Activated CD4-positive, alpha-beta T cell treated with anti-CD3 and anti-CD28 coated beads, Interleukin-2, amount 50 U/mL, for 48 hours (primary cell): ENCODE measurements at regions not wholly inside any gene's neighbourhood (a gene's known extent, or its start where the extent isn't known, plus 50 kb on each side); places are given as distances from the start of the nearest gene placed in this dataset.

ENCODE experiments used
- DNase-seq, 2 experiments: peaks; one replicate each; pipeline ENCODE4 v3.0.0-alpha.2; 2020

DNA sequence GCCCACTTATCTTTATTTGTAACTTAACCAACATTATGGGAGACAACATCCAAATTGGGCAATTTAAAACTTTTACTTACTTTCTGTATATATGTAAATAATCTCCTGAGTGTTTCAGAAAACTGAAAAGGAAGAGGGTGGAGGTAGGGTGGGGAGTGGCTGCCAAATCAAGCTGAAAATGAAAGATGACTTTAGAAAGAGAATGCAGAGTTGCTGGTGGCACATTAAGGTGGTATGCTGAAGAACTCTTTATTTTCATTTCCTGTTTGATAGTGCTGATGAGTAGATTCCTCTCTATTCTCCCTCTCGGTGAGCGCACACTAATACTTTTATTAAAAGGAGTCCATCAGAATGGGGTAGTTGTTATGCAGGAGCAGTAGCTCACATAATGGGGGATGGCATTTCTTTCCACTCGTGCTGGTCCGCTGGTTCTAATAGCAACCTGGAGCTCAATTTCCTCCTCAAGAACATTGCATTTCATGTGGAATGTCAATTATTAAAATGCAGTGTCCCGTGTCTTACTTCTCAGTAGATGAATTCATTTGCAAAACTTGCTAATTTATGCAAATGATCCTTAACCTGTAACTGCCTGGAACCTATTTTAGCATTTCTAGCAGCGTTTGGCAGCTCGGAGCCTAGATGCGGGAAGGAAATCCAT is 466.9 kb upstream of the HNRNPA3 start:
- DNase-seq = no peak

DNA sequence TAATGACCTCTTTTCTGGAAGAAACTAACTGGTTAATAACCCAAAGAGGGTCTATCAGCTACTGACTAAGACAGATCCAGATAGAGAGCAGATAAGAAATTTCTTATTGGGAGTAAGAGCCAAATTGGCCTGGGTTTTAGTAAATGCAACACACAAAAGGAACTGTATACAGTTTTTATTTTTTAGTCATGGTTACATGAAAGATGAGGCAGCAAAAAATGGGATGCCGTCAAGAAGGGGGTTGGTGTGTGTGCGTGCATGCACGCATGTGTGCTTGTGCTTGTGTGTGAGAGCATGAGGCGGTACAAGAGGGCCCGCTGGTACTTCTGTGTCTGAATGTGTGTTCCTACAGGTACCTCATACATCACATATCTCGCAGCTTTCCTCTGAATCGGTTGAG is 466.2 kb upstream of the HNRNPA3 start:
- DNase-seq = no peak

DNA sequence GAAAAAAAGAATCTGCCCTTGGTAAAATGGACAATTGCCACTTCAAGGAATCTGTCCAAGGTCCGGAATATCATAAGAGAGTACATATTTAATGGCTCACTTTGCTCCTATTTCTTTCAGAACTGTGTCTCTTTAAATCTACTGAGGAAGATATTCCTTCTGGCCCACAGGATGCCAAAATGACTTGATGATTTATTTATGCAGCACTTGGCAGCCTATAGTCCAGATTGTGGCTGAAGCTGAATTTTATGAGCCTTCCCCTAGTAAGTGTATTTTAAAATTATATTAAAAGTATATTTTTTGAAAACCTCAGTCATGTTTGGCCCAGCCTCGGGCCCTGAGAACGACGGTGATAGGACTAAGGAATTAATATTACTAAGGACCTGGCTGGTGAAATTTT is 465.1 kb upstream of the HNRNPA3 start:
- DNase-seq = no peak

DNA sequence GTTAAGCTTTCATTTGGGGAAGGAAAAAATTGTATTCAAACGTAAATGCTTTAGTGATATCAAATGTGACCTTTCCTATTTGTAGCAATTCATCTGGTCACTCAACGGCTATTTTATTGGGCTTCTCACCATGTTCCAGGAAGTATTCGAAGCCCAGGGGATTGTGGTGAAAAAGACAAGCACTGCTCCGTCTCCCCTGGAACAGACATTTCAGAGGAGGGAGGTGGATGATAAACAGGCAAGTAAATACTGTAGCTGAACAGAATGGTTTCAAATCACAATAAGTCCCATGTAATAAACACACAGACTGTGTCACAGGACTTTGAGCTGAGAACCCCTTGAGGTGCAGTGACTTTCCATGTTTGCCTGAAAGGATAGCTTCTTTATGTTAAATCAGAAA is 464.7 kb upstream of the HNRNPA3 start:
- no peak for DNase-seq

DNA sequence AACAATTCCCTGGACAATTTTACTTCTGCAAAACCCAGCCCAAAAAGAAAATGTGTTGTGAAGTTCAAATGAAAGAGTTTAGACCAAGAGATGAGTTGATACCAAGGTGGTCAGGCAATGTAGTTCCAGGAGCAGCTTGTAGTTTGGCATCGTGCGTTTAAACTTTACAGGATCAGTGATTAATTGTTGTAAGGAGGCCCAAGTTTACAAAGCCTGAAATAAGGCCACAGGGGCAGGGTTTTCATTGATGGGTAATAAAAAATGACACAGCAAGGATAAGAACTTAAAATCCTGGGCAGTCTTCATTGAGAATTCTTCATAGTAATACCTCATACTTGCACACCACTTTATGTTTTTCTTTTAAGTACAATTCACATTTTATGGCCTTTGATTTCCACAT is 463.9 kb upstream of the HNRNPA3 start:
- DNase-seq = no peak

DNA sequence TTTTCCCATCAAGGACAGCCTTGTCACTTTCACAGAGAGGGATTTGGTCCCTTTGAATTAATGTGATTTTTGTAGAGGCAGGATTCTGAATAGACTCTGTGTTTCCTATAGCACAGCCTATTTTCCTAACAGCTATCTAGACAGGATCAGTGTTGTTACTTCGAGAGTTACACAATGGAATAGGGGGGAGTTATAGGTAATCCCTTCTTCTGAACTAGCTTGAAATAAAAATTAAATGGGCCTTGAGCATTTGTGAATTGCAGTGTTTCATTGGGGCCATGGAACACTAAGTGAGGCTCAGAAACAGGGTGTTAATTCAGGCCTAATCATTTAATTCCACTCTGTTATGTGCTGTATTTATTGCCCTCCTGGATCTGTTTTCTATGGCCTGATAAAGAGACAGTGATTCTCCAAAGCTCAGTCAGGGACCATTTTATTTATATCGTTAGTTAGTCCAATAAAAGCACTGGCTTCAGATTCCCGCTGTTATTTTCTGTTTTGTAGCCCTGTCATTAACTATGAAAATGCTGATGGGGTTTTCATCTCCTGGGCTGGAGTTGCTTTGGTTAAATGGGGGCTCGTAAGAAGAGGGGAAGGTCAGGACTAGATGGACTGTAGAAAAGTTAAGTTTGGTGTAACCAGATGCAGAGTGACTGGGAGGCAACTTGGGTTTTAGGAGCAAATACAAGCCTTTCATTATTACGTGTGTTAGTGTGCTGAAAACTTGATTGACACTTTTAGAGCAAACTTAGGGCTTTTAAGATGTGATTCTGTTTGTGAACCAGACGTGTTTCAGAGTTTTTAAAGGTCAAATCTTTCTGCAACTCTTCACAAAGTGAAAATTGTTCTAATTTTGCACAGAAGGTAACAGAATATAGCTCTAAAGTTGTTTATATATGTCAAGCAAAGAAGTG is 461.0 kb upstream of the HNRNPA3 start:
- no peak for DNase-seq

DNA sequence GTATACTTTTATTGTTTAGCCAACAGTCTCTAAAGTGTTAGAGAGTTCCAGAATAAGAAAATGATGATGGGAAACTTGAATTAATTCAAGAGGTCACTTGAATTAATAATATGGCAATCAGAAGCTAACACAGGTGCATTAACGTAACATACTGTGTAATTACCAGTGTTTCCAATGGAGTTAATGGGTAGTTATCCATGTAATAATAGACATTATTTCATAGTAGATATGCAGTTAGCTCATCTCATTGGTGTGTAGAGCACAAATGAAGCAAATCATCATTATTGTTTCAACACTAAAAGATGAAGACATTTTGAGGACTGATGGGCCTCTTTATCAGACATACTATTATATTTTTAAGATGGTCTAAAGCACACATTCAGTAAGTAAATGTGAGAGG is 460.3 kb upstream of the HNRNPA3 start:
- no peak for DNase-seq

DNA sequence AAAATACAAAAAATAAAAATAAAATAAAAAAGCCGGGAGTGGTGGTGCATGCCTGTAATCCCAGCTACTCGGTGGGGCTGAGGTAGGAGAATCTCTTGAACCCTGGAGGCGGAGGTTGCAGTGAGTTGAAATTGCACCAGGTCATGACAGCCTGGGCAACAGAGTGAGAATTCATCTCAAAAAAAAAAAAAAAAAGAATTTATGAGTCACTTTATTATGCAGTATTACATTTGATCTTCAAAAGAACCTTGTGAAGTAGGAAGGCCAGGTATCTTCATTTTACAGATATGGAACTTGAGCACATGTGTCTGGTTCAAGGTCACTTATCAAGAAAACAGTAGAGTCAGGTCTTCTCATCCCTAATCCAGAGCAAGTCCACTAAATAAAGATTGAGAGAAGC is 459.4 kb upstream of the HNRNPA3 start:
- DNase-seq = no peak

DNA sequence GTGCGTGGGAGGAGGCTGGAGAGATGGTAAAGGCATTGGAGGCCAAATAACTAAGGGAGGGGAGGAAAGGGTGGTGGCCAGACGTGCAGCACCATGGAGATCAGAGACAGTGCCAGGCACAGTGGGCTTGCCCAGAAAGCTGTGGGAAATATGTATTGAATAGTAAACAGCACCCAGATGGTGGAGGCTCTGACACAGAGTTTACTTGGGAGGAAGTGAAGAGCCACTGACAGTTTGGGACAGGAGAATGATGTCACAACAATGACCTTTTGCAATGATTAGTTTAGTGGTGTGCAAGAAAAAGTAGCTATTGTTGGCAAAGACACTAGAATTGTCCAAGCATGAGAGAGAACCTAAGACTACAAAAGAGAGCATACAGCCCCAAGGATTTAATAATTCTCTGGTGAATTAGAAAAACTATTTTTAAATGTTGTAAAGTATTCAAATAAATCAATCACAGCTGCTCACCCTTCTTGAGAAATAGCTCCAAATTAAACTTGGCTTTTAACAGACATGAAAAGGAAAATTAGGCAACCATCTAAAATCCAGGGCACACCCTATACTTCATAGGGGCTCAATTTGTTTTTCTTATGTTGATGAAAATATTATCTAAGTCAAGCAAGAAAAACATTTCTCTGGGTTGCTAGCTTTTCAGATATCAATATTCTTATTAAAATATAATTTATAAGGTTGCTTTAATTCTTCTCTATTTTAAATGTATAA is 458.7 kb upstream of the HNRNPA3 start:
- no peak for DNase-seq

DNA sequence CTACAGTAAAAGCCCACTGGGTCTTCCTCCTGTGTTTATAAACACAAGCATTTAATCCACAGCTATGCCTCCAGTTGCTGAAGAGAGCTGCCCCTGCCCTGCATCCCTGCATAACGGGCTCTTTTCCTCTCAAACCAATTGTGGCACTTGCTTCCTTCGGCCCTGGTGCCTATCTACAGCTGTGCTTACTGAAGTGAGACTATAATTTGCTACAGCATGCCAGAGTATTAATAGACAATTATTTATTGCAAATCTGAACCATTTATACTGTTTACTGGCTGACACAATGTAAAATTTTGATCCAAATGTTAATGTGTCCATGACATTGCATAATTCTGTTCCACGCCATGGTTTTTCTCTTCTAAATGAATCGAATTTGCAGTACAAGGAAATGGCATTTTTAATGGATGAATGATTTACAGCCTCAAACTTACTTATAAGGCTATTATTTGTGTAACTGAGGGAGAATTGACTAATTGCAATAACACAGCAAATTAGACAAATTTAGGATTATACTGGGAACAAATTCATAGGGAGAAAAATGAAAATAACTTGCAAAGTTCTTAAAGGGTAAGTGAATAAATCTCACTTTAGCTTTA is 457.0 kb upstream of the HNRNPA3 start:
- DNase-seq = no peak

DNA sequence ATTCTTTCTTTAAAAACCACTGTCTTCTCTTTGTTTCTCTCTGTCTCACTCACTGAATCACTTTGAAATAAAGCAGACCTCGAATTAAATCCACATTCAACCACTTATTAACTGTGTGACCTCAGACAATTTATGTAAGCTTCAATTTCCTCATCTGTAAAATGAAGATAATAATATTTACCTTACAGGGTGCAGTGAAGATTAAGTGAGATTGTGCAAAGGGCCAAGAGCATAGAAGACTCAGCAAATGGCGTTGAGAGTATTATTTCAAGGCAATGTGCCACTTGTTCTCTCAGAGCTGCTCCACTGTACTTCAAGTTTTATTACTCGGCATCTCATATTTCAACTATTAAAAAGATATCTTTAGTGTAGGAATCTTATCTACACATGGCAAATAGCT is 454.2 kb upstream of the HNRNPA3 start:
- DNase-seq = no peak

DNA sequence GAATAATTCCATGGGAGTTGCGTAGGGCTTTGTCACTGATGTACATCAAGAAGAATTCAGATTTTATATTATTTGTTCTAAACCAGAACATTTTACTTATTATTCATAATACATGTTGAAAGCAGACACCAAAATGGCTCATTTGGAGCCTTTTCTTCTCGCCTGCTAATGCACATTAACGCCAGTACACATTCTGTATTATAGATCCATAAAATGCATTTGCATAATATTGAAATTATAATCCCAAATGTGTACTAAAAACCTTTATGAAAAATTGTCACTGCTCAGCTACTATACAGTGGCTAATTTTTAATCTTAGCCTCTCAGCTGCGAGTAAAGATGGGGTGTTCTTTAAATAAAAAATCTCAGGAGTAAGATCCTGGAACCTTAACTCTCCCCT is 452.2 kb upstream of the HNRNPA3 start:
- no peak for DNase-seq

DNA sequence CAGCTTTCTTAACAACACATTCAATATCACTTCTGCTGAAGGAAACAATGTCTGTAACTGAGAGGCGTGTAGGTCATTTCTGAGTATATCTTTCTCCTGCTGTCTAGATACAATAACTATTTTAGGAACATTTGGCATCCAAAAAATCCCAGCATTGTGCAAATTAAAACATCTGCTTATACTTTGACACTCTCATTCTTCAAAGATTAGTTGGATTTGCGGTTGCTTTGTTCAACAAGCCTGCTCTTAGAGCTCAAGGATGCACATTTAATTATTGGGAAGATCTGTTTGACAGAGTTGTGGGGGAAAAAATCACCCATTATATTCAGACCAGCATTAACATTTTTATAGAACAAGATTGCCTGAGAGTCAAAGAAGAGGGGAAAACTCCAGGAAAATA is 449.5 kb upstream of the HNRNPA3 start:
- DNase-seq = no peak

DNA sequence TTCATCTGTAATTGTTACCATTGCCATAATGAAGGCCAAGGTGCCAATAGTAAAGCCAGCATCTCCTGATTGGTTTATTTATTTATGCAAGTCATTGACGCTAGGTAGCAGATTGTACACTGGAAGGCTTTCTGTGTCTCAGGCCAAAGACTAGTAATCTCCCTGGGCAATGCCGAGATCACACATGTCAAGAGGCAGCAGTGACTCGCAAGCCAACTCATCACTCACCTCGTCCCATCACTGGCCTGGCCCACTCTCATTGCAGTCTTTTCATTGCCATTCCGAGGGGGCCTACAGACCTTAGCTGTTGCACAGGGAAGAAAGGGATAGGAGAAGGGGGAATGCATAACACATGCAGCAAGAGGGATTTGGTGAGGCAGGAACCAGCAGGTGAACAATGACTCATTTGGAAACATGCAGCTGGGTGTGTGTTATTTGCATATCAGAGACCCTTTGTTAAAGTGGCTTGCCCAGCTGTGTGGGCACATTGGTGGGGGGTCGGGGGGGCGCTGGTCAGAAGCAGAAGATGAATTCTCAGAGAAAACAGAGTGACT is 448.7 kb upstream of the HNRNPA3 start:
- DNase-seq = no peak

DNA sequence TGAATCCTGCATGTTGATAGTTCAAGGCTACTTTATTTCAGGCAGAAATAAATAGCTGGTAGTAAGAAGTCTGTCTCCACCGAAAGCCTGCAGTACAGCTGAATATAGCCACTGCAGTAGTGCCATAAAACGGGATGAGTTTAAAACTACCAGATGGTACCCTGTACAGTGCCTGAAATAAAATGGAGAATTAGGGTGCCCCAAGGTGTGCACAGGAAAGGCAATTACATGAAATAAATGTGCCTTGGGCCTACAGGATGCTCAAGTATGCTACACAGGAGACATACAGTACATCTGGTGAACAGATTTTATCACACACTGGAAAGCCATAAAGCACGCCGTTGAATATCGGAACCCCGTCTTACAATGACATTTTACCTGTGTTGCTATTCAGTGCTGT is 447.7 kb upstream of the HNRNPA3 start:
- DNase-seq = no peak

DNA sequence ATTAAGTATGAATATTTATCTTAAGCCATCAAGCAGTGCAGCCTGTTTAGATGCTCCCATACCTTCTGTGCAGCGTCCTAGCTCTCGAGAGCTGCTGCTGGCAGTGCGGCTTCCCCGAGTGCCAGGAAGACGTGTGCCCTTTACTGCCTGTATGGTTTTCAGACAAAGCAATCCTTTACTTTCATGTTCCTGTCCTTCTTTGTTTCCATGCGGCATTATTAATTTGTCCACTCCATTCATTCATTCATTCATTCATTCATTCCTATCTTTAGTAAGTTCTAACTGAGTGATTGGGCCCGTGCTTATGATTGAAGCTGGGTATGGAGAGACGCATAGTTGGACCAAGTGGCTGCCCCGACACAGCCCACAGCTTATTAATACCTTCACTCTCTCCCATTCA is 446.6 kb upstream of the HNRNPA3 start:
- no peak for DNase-seq

DNA sequence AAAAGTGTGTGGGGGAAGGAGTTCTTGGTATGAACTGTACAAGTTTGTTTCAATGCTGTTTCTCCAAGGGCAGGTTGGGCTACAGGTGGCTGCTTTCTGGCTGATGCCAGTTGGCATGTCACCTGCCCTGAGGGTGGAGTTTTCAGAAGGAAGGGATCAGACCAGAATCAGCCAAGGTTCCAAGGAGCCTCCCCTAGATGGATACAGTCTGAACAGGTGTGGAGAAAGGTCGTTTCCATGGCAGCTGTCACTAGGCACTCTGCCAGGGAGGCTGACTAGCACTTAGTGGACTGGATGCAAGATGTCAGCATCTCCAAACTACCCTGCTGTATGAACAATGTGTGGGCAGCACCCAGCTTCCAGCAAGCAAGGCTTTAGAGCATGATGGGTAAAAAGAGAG is 444.4 kb upstream of the HNRNPA3 start:
- no peak for DNase-seq

DNA sequence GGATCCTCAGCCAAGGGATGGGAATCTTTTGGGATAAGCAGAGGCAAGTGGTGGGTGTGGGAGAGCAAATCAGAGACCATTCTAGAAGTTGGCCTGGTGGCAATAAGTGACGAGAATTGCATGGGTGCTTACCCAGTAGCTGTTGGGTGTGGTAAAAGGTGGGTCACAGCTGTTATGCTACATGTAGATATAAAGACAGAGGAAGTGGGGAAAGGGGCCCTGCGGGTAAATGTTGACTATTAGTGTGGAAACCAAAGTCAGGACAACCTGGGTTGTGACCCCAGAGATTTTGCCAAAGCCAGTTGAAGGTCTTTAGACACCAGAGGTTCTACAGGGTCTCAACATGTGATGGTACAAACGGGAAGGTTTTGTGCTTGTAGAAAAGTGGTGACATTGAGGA is 443.6 kb upstream of the HNRNPA3 start:
- no peak for DNase-seq

DNA sequence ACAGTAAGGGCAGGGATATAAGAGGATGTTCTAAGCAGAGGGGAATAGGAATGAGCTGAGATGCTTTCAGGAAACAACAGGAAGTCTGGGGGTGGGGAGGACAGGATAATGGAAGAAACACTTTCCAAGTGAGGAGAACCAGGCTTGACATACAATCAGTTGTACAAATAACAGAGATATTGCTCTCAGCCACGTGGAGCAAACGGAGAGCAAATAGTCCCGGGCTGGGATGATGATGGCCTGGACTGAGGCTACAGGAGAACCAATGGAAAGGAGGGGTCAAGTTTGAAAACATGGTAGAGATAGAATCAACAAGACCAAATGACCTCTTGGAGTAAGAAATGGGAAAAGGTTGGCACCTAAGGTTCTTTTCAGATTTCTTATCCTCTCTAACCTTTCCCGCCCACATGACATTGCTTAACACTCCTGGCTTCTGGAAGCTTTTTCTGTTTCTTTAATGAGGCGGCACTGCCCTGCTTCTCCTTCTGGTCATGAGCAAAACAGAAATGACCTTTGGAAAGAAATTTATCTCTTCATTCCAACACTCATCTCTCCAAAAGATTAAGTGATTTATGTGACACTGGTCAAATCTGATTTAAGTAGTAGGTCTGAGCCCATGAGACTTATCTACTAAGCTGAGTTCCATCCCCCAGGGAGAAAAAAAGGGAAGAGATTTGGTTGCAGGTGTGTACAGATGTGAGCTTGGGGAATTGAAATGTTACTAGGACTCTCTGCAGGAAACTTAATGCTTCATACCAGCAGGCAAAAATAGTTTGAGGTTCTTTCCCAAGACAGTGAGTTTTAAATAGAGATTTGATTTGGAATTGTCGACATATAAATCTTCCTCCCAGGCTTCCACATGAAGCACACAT is 442.9 kb upstream of the HNRNPA3 start:
- DNase-seq = no peak

DNA sequence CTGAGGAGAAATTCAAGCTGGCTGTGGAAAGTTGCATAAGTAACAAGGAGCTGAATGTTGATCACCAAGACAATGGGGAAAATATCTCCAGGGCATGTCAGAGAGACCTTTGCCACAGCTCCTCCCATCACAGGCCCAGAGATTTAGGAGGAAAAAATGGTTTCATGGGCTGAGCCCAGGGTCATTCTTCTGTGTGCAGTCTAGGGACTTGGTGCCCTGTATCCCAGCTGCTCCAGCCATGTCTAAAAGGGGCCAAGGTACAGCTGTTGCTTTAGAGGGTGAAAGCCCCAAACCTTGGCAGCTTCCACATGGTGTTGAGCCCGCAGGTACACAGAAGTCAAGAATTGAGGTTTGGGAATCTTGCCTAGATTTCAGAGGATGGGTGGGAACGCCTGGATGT is 439.8 kb upstream of the HNRNPA3 start:
- no peak for DNase-seq

DNA sequence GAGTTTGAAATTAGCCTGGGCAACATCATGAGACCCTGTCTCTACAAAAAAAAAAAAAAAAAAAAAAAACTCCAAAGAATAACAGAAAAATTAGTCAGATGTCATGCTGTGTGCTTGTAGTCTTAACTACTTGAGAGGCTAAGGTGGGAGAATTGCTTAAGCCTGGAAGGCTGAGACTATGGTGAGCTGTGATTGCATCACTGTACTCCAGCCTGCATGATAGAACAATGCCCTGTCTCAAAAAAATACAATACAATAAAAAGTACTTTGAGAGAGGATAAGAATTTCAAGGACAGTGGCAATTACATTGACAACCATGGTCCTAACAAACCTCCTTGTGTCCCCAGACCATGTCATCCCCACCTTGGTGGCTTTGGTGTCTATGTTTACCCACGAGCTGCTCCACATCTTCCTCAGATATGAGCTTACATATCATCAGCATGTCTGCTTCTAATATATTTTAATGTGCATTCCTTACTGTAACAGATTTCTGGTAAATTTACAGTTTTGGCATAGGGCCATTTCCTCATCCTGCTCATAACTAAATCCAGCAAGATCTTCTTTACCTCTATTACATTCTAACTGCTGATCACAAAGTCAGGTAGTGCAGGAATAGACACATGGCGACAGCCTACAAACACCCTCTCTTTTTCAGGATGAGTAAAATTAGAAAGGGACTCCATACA is 437.7 kb upstream of the HNRNPA3 start:
- no peak for DNase-seq

DNA sequence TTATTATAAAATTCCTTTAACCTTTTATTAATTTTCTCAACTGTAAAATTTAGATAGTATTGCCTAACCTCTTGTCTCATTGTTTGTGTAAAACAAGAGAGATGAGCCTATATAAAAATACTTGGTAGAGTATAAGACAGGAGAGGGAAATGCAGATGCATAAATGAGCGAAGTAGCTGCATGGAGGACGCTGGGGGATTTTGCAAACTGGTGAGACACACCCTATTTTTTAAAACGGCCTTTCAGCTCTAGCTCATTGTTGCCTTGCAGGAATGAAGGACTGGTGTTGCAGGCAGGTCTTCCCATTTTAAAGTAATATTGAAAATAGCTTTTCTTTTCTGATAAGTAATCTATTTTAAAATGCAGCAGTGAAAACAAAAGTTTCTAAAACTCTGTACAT is 435.3 kb upstream of the HNRNPA3 start:
- DNase-seq = no peak
